ENCODE measurements at regions not wholly inside any gene's neighbourhood (a gene's known extent, or its start where the extent isn't known, plus 50 kb on each side); places are given as distances from the start of the nearest gene placed in this dataset.

DNA sequence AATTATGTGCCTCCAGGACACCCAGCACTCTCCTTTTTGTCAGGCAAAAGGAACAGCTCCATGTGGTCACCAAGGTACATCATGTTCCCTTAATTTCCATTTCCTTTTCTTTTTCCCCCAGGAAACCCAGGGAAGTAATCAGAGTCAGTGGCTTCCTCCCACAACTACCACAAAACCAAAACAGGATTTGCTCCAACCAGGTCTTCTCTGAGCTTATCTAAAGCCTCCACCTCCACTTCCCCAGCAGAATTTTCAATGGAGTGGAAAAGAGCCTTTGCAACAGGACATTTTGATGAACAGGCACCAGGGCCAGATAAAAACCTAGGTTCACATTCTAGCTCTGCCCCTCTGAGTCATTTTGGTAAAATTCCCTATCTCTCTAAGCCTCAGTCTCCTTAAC lies 154.3 kb downstream of the NR2F2 start:
- TF ChIP-seq, protein P1, sequence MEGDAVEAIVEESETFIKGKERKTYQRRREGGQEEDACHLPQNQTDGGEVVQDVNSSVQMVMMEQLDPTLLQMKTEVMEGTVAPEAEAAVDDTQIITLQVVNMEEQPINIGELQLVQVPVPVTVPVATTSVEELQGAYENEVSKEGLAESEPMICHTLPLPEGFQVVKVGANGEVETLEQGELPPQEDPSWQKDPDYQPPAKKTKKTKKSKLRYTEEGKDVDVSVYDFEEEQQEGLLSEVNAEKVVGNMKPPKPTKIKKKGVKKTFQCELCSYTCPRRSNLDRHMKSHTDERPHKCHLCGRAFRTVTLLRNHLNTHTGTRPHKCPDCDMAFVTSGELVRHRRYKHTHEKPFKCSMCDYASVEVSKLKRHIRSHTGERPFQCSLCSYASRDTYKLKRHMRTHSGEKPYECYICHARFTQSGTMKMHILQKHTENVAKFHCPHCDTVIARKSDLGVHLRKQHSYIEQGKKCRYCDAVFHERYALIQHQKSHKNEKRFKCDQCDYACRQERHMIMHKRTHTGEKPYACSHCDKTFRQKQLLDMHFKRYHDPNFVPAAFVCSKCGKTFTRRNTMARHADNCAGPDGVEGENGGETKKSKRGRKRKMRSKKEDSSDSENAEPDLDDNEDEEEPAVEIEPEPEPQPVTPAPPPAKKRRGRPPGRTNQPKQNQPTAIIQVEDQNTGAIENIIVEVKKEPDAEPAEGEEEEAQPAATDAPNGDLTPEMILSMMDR (IDR thresholded peaks at IDR 0.05) = no peak
- no peak for TF ChIP-seq POLR2A (IDR thresholded peaks at IDR 0.05)
